ENCODE measurements at regions not wholly inside any gene's neighbourhood (a gene's known extent, or its start where the extent isn't known, plus 50 kb on each side); places are given as distances from the start of the nearest gene placed in this dataset.

DNA sequence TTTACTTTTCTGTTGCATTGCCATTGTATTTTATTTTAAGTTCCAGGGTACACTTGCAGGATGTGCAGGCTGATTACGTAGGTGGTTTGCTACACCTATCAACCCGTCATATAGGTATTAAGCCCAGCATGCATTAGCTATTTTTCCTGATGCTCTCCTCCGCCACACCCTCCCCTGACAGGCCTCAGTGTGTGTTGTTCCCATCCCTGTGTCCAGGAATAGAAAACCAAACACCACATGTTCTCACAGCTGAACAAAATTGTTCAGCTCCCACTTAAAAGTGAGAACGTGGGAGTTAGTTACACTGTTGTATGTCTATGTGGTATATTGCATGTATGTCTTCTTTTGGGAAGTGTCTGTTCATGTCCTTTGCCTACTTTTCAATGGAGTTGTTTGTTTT is 1631.7 kb downstream of the DPP10 start:
- no peak overlapping the region for H3K4me3 ChIP-seq (replicated peaks in 1 of 3; ENCODE audit: low read depth in 2 of 3, low read length in 3 of 3)
- no peak overlapping the region for H3K27ac ChIP-seq (ENCODE audit: low read depth in 1 of 2, low read length in 2 of 2)
- no peaks in the 10 kb centered on the region for H3K27me3 Mint-ChIP-seq (ENCODE audit: low read depth in 3 of 3)
- no peak overlapping the region for H3K27ac Mint-ChIP-seq
- no peak overlapping the region for H3K4me2 ChIP-seq (replicated peaks; ENCODE audit: extremely low read depth, low read length, poor library complexity, severe bottlenecking)
- peaks cover 0 to 9% (median 2%) of the 10 kb centered on the region in 7 donors for H3K9me3 Mint-ChIP-seq
- no peak for DNase-seq
- TF ChIP-seq, protein P1, sequence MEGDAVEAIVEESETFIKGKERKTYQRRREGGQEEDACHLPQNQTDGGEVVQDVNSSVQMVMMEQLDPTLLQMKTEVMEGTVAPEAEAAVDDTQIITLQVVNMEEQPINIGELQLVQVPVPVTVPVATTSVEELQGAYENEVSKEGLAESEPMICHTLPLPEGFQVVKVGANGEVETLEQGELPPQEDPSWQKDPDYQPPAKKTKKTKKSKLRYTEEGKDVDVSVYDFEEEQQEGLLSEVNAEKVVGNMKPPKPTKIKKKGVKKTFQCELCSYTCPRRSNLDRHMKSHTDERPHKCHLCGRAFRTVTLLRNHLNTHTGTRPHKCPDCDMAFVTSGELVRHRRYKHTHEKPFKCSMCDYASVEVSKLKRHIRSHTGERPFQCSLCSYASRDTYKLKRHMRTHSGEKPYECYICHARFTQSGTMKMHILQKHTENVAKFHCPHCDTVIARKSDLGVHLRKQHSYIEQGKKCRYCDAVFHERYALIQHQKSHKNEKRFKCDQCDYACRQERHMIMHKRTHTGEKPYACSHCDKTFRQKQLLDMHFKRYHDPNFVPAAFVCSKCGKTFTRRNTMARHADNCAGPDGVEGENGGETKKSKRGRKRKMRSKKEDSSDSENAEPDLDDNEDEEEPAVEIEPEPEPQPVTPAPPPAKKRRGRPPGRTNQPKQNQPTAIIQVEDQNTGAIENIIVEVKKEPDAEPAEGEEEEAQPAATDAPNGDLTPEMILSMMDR (IDR thresholded peaks at IDR 0.05), result no peak
- H3K27me3 ChIP-seq (ENCODE audit: control insufficient read depth in 2 of 2, insufficient read depth in 2 of 2, low read length in 2 of 2), result no peaks in the 10 kb centered on the region
- no peak overlapping the region for H2AFZ ChIP-seq (ENCODE audit: insufficient read depth, low read depth, low read length, poor library complexity, severe bottlenecking)
- intact Hi-C loops (cut with micrococcal nuclease), result no loop called here
- no peaks in the 10 kb centered on the region for H3K36me3 Mint-ChIP-seq
- no peaks in the 10 kb centered on the region for H3K36me3 ChIP-seq (replicated peaks in 1 of 2; ENCODE audit: control insufficient read depth in 1 of 2, insufficient read depth in 2 of 2, low read length in 2 of 2)
- H3K4me1 Mint-ChIP-seq, result no peaks in the 10 kb centered on the region
- no peaks in the 10 kb centered on the region for H4K20me1 ChIP-seq (ENCODE audit: insufficient read depth, low read length)
- H3K79me2 ChIP-seq (ENCODE audit: insufficient read depth, low read length), result no peaks in the 10 kb centered on the region
- no peak overlapping the region for H3K9ac ChIP-seq (ENCODE audit: insufficient read depth, low read length, poor library complexity, severe bottlenecking)
- no peak overlapping the region for H3K4me3 Mint-ChIP-seq
- no peaks in the 10 kb centered on the region for H3K9me3 ChIP-seq (replicated peaks in 1 of 2; ENCODE audit: control insufficient read depth in 1 of 2, insufficient read depth in 1 of 2, low read length in 2 of 2)
- no CpG with 5 or more reads among the region's 4 CpGs for WGBS (ENCODE audit: insufficient coverage)
- H3K4me1 ChIP-seq (ENCODE audit: control insufficient read depth in 1 of 2, insufficient read depth in 2 of 2, low read length in 2 of 2), result no peaks in the 10 kb centered on the region

DNA sequence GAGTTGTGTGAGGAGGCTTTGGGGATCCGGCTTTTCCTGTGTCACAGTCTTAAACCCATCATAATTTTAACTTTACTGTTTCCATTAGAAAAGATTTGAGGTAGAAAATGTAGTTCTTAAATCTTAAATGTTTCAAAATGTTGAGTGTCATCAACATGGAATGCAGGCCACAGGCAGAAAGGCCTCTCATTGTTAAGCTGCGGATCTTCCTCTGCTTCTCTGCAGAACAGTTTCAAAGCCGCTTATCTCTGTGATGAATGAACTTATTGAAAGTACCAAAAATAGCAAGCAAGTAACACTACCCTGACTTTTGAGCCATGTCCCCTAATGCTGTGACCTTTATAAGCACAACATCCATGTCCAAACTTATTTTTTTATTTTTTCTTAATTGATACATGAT is 1645.8 kb downstream of the DPP10 start:
- H3K27ac Mint-ChIP-seq, result no peak overlapping the region
- no peak overlapping the region for H3K4me3 ChIP-seq (replicated peaks in 1 of 3; ENCODE audit: low read depth in 2 of 3, low read length in 3 of 3)
- intact Hi-C loops (cut with micrococcal nuclease), result no loop called here
- no peak overlapping the region for H2AFZ ChIP-seq (ENCODE audit: insufficient read depth, low read depth, low read length, poor library complexity, severe bottlenecking)
- no peak overlapping the region for H3K4me2 ChIP-seq (replicated peaks; ENCODE audit: extremely low read depth, low read length, poor library complexity, severe bottlenecking)
- TF ChIP-seq, protein P1 (IDR thresholded peaks at IDR 0.05), result no peak
- H3K4me1 ChIP-seq (ENCODE audit: control insufficient read depth in 1 of 2, insufficient read depth in 2 of 2, low read length in 2 of 2), result no peaks in the 10 kb centered on the region
- H3K79me2 ChIP-seq (ENCODE audit: insufficient read depth, low read length), result no peaks in the 10 kb centered on the region
- DNase-seq, result no peak
- no peaks in the 10 kb centered on the region for H3K4me1 Mint-ChIP-seq
- H3K36me3 ChIP-seq (replicated peaks in 1 of 2; ENCODE audit: control insufficient read depth in 1 of 2, insufficient read depth in 2 of 2, low read length in 2 of 2), result no peaks in the 10 kb centered on the region
- no CpG with 5 or more reads among the region's 3 CpGs for WGBS (ENCODE audit: insufficient coverage)
- H3K36me3 Mint-ChIP-seq, result no peaks in the 10 kb centered on the region
- H3K27me3 ChIP-seq (ENCODE audit: control insufficient read depth in 2 of 2, insufficient read depth in 2 of 2, low read length in 2 of 2), result no peaks in the 10 kb centered on the region
- no peak overlapping the region for H3K27ac ChIP-seq (ENCODE audit: low read depth in 1 of 2, low read length in 2 of 2)
- H3K9me3 ChIP-seq (replicated peaks in 1 of 2; ENCODE audit: control insufficient read depth in 1 of 2, insufficient read depth in 1 of 2, low read length in 2 of 2), result peaks cover 0 to 3% of the 10 kb centered on the region in 2 donors
- H4K20me1 ChIP-seq (ENCODE audit: insufficient read depth, low read length), result no peaks in the 10 kb centered on the region
- H3K27me3 Mint-ChIP-seq (ENCODE audit: low read depth in 3 of 3), result peaks cover 0 to 4% (median 0%) of the 10 kb centered on the region in 3 donors
- no peak overlapping the region for H3K4me3 Mint-ChIP-seq
- H3K9ac ChIP-seq (ENCODE audit: insufficient read depth, low read length, poor library complexity, severe bottlenecking), result no peak overlapping the region
- H3K9me3 Mint-ChIP-seq, result peaks cover 0 to 6% (median 3%) of the 10 kb centered on the region in 7 donors
